ENCODE measurements at regions not wholly inside any gene's neighbourhood (a gene's known extent, or its start where the extent isn't known, plus 50 kb on each side); places are given as distances from the start of the nearest gene placed in this dataset.

GRCh38 chr6:81138236-81138635 lies 614.2 kb downstream of the TENT5A start:
- TF ChIP-seq CTCF (IDR thresholded peaks at IDR 0.05), result no peak
- Histone ChIP-seq H3K27ac (no peak overlapping the region), H3K4me3 (no peak overlapping the region)
- no peak for DNase-seq (ENCODE audit: low spot score)

GRCh38 chr6:81130969-81131368 lies 621.5 kb downstream of the TENT5A start:
- no peak overlapping the region for H3K27ac ChIP-seq
- no peak overlapping the region for H3K4me3 ChIP-seq
- TF ChIP-seq CTCF (IDR thresholded peaks at IDR 0.05), result no peak
- no peak for DNase-seq (ENCODE audit: low spot score)

- TF ChIP-seq CTCF (IDR thresholded peaks at IDR 0.05), result no peak
- no peak for DNase-seq (ENCODE audit: low spot score)
Observed at GRCh38 chr6:81130061-81130460, 622.4 kb downstream of the TENT5A start.

GRCh38 chr6:81128671-81129070 lies 623.8 kb downstream of the TENT5A start:
- TF ChIP-seq CTCF (IDR thresholded peaks at IDR 0.05), result no peak
- no peak for DNase-seq (ENCODE audit: low spot score)
- H3K27ac ChIP-seq, result no peak overlapping the region
- H3K4me3 ChIP-seq, result no peak overlapping the region

More at GRCh38 chr6:81130061-81130460, 622.4 kb downstream of the TENT5A start:
- H3K27ac ChIP-seq, result no peak overlapping the region
- no peak overlapping the region for H3K4me3 ChIP-seq

GRCh38 chr6:81126150-81126549 lies 626.3 kb downstream of the TENT5A start:
- TF ChIP-seq CTCF (IDR thresholded peaks at IDR 0.05), result no peak
- Histone ChIP-seq H3K27ac (no peak overlapping the region), H3K4me3 (no peak overlapping the region)
- DNase-seq (ENCODE audit: low spot score), result no peak

GRCh38 chr6:81120280-81120679 lies 632.2 kb downstream of the TENT5A start:
- no peak for DNase-seq (ENCODE audit: low spot score)
- Histone ChIP-seq H3K4me3 (no peak overlapping the region), H3K27ac (no peak overlapping the region)
- TF ChIP-seq CTCF (IDR thresholded peaks at IDR 0.05), result no peak

- no peak for DNase-seq (ENCODE audit: low spot score)
Observed at GRCh38 chr6:81105998-81106397, 646.5 kb downstream of the TENT5A start.

More at GRCh38 chr6:81105998-81106397, 646.5 kb downstream of the TENT5A start:
- H3K4me3 ChIP-seq, result no peak overlapping the region
- TF ChIP-seq CTCF (IDR thresholded peaks at IDR 0.05), result no peak
- H3K27ac ChIP-seq, result no peak overlapping the region
